ENCODE measurements at regions not wholly inside any gene's neighbourhood (a gene's known extent, or its start where the extent isn't known, plus 50 kb on each side); places are given as distances from the start of the nearest gene placed in this dataset.

DNA sequence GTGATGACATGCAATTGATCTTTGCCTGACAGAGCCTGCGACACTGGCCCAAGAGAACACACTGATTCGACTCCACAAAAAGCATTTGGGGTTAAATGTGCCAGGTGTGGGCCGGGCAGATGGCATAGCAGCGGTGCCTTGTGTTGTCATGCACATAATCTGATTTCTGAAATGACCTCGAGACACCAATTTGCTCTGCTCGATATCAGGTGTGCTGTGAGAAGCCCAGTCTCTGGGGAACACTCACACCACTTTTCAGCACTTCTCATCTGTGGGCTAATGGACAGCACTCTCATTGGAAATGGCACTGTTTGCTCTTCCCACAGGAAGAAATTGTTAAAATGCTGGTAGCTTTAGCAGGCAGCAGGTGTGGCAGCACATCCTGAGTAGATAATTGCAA, 738.3 kb upstream of the TENM3 start:
- no peak for DNase-seq
- TF ChIP-seq, protein P1, sequence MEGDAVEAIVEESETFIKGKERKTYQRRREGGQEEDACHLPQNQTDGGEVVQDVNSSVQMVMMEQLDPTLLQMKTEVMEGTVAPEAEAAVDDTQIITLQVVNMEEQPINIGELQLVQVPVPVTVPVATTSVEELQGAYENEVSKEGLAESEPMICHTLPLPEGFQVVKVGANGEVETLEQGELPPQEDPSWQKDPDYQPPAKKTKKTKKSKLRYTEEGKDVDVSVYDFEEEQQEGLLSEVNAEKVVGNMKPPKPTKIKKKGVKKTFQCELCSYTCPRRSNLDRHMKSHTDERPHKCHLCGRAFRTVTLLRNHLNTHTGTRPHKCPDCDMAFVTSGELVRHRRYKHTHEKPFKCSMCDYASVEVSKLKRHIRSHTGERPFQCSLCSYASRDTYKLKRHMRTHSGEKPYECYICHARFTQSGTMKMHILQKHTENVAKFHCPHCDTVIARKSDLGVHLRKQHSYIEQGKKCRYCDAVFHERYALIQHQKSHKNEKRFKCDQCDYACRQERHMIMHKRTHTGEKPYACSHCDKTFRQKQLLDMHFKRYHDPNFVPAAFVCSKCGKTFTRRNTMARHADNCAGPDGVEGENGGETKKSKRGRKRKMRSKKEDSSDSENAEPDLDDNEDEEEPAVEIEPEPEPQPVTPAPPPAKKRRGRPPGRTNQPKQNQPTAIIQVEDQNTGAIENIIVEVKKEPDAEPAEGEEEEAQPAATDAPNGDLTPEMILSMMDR (IDR thresholded peaks at IDR 0.05): no peak
- H3K36me3 Mint-ChIP-seq: no peaks in the 10 kb centered on the region
- WGBS (ENCODE audit: insufficient coverage): 92% methylated on average over 5 of the region's 6 CpGs
- Histone ChIP-seq H3K4me2 (replicated peaks; ENCODE audit: extremely low read depth, low read length, poor library complexity, severe bottlenecking) (no peak overlapping the region), H3K36me3 (replicated peaks in 1 of 2; ENCODE audit: control insufficient read depth in 1 of 2, insufficient read depth in 2 of 2, low read length in 2 of 2) (no peaks in the 10 kb centered on the region), H3K79me2 (ENCODE audit: insufficient read depth, low read length) (no peaks in the 10 kb centered on the region), H3K9me3 (replicated peaks in 1 of 2; ENCODE audit: control insufficient read depth in 1 of 2, insufficient read depth in 1 of 2, low read length in 2 of 2) (no peaks in the 10 kb centered on the region), H2AFZ (ENCODE audit: insufficient read depth, low read depth, low read length, poor library complexity, severe bottlenecking) (no peak overlapping the region), H3K4me1 (ENCODE audit: control insufficient read depth in 1 of 2, insufficient read depth in 2 of 2, low read length in 2 of 2) (no peaks in the 10 kb centered on the region), H4K20me1 (ENCODE audit: insufficient read depth, low read length) (no peaks in the 10 kb centered on the region), H3K9ac (ENCODE audit: insufficient read depth, low read length, poor library complexity, severe bottlenecking) (no peak overlapping the region), H3K27me3 (ENCODE audit: control insufficient read depth in 2 of 2, insufficient read depth in 2 of 2, low read length in 2 of 2) (no peaks in the 10 kb centered on the region), H3K27ac (ENCODE audit: low read depth in 1 of 2, low read length in 2 of 2) (no peak overlapping the region), H3K4me3 (replicated peaks in 1 of 3; ENCODE audit: low read depth in 2 of 3, low read length in 3 of 3) (no peak overlapping the region)
- peaks cover 0 to 2% (median 0%) of the 10 kb centered on the region in 3 donors for H3K27me3 Mint-ChIP-seq (ENCODE audit: low read depth in 3 of 3)
- no peaks in the 10 kb centered on the region for H3K4me1 Mint-ChIP-seq
- H3K9me3 Mint-ChIP-seq: peaks cover 0 to 12% (median 3%) of the 10 kb centered on the region in 7 donors
- H3K27ac Mint-ChIP-seq: no peak overlapping the region
- H3K4me3 Mint-ChIP-seq: no peak overlapping the region
- intact Hi-C loops (cut with micrococcal nuclease): no loop called here

DNA sequence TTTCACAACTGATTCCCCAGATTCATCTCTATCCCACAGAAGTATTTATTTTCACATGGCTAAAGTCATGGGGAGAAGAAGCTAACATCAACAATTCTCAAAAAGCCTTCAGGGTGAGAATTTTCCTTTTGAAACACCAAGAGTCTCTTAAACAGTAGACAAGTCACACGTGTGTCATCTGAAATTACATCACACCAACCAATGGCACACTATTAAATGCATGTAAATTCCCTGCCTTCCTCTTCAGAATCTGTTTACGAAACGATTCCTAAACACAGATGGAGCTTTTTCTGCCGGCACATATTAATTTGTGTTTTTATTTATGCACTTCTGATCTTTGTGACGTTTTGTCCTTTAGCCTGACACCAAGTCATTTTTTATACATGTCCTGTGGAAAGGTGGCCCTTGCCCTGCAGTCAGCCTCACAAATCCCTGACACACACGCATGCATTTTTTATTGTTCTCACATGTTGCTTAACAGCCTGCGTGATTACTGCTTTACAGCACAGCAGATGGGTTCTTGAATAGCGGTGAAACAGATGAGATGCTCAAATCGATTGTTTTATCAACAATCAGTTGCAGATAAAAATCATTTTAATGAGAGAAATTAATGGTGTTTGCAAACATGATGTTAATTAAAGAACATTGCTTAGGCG, 735.9 kb upstream of the TENM3 start:
- Histone ChIP-seq H3K9ac (ENCODE audit: insufficient read depth, low read length, poor library complexity, severe bottlenecking) (no peak overlapping the region), H3K27ac (ENCODE audit: low read depth in 1 of 2, low read length in 2 of 2) (no peak overlapping the region), H3K4me3 (replicated peaks in 1 of 3; ENCODE audit: low read depth in 2 of 3, low read length in 3 of 3) (no peak overlapping the region), H3K27me3 (ENCODE audit: control insufficient read depth in 2 of 2, insufficient read depth in 2 of 2, low read length in 2 of 2) (no peaks in the 10 kb centered on the region), H3K36me3 (replicated peaks in 1 of 2; ENCODE audit: control insufficient read depth in 1 of 2, insufficient read depth in 2 of 2, low read length in 2 of 2) (no peaks in the 10 kb centered on the region), H2AFZ (ENCODE audit: insufficient read depth, low read depth, low read length, poor library complexity, severe bottlenecking) (no peak overlapping the region), H4K20me1 (ENCODE audit: insufficient read depth, low read length) (no peaks in the 10 kb centered on the region), H3K4me2 (replicated peaks; ENCODE audit: extremely low read depth, low read length, poor library complexity, severe bottlenecking) (no peak overlapping the region), H3K4me1 (ENCODE audit: control insufficient read depth in 1 of 2, insufficient read depth in 2 of 2, low read length in 2 of 2) (no peaks in the 10 kb centered on the region), H3K9me3 (replicated peaks in 1 of 2; ENCODE audit: control insufficient read depth in 1 of 2, insufficient read depth in 1 of 2, low read length in 2 of 2) (no peaks in the 10 kb centered on the region), H3K79me2 (ENCODE audit: insufficient read depth, low read length) (no peaks in the 10 kb centered on the region)
- 96% methylated on average over 3 of the region's 10 CpGs for WGBS (ENCODE audit: insufficient coverage)
- Mint-ChIP-seq H3K36me3 (no peaks in the 10 kb centered on the region), H3K27ac (no peak overlapping the region), H3K9me3 (peaks cover 0 to 2% (median under 1%) of the 10 kb centered on the region in 7 donors), H3K4me3 (no peak overlapping the region), H3K27me3 (ENCODE audit: low read depth in 3 of 3) (peaks cover 0 to under 1% (median 0%) of the 10 kb centered on the region in 3 donors), H3K4me1 (no peaks in the 10 kb centered on the region)
- intact Hi-C loops (cut with micrococcal nuclease): no loop called here
- TF ChIP-seq, protein P1 (IDR thresholded peaks at IDR 0.05): no peak
- DNase-seq: no peak

Measured in CD14-positive monocyte (primary cell).